RWPE2 (cell line): ENCODE measurements at regions not wholly inside any gene's neighbourhood (a gene's known extent, or its start where the extent isn't known, plus 50 kb on each side); places are given as distances from the start of the nearest gene placed in this dataset.
A peak's percentile ranks its signal among the peaks of the same experiment; 100 is the strongest.
"Not testable (repeated sequence)": the region's sequence is repeated elsewhere in the genome, so short reads cannot be mapped to it uniquely, and the experiment has no call there.

Experiments used
- ATAC-seq: fragments of 200-7000 bp; cut with Tn5 transposase; 3 replicates; pipeline ENCODE4 v1.9.1; 2021; ENCODE audit warnings: low read depth
- DNase-seq: peaks from one replicate; pipeline ENCODE4 v3.0.0-alpha.2; 2020; ENCODE audit warnings: low spot score
- H3K27ac ChIP-seq: fragments of 450-650 bp; 2 replicates; pipeline ENCODE4 v1.5.1; 2017; ENCODE audit warnings: mild to moderate bottlenecking; ENCODE audit not compliant: poor library complexity, severe bottlenecking
- H3K27me3 ChIP-seq: fragments of 250-450 bp; sonication (Bioruptor Pico); 2 replicates; pipeline ENCODE4 v1.5.1; 2021; ENCODE audit warnings: mild to moderate bottlenecking, moderate library complexity; ENCODE audit not compliant: insufficient read depth, poor library complexity, severe bottlenecking
- H3K36me3 ChIP-seq: fragments of 250-450 bp; sonication (Bioruptor Pico); 2 replicates; pipeline ENCODE4 v1.5.1; 2020; ENCODE audit warnings: low read depth, mild to moderate bottlenecking, moderate library complexity
- H3K4me1 ChIP-seq: fragments of 250-450 bp; sonication (Bioruptor Pico); 2 replicates; pipeline ENCODE4 v1.5.1; 2021; ENCODE audit warnings: mild to moderate bottlenecking, moderate library complexity; ENCODE audit not compliant: insufficient read depth, poor library complexity, severe bottlenecking
- H3K4me3 ChIP-seq: fragments of 250-450 bp; sonication (Bioruptor Pico); 2 replicates; pipeline ENCODE4 v1.5.1; 2021; ENCODE audit warnings: mild to moderate bottlenecking, moderate library complexity; ENCODE audit not compliant: severe bottlenecking
- H3K9me3 ChIP-seq: fragments of 250-450 bp; sonication (Bioruptor Pico); 2 replicates; pipeline ENCODE4 v1.5.1; 2021; ENCODE audit warnings: mild to moderate bottlenecking, moderate library complexity; ENCODE audit not compliant: severe bottlenecking
- TF ChIP-seq, protein P1 (sequence below): fragments of 450-650 bp; IDR thresholded peaks from one replicate; pipeline ENCODE4 v1.5.1; 2017; ENCODE audit warnings: mild to moderate bottlenecking, moderate library complexity; ENCODE audit not compliant: poor library complexity, severe bottlenecking

DNA sequence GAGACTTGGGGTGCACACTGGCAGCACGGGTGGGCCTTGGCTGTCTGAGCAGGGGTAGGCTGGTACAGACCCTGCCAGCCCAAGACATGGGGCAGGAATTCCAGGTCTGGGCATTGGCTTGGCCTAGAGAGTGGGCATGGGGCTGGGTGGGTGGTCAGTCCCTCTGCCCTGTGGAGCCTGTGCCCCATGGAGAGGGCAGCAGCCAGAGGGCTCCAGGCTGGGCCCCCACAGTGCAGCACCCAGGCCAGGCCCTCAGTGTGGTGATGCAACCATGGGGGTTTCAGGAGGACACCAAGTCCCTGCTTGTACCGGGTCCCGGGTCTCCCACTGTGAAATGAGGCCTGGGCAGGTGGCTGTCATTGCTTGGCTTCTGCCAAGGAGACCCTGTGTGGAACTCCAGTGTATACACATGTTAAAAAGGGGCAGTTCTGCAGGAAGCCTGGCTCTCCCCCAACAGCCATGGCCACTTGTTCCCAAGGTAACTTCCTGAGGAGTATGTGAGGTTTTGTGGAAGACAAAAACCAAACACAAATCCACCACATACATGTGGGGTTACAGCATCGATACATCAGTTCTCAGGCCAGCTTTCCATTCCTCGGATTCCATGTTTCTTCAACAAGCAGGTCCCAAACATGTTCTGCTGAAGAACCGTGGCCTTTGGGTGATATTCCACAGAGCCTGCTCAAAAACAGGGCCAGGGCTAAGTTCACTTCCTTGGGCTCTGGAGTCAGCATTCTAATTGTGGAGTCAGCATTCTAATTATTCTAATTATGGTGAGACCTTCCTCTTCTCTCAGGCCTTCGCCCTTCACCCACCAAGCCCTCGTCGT, 77.3 kb downstream of the DACT2 start:
- Histone ChIP-seq H3K9me3 (no peaks in the 10 kb centered on the region), H3K4me3 (no peak overlapping the region), H3K27me3 (peaks cover 29% of the 10 kb centered on the region), H3K27ac (no peak overlapping the region), H3K4me1 (no peaks in the 10 kb centered on the region), H3K36me3 (no peaks in the 10 kb centered on the region)
- no peak for ATAC-seq
- TF ChIP-seq, protein P1, sequence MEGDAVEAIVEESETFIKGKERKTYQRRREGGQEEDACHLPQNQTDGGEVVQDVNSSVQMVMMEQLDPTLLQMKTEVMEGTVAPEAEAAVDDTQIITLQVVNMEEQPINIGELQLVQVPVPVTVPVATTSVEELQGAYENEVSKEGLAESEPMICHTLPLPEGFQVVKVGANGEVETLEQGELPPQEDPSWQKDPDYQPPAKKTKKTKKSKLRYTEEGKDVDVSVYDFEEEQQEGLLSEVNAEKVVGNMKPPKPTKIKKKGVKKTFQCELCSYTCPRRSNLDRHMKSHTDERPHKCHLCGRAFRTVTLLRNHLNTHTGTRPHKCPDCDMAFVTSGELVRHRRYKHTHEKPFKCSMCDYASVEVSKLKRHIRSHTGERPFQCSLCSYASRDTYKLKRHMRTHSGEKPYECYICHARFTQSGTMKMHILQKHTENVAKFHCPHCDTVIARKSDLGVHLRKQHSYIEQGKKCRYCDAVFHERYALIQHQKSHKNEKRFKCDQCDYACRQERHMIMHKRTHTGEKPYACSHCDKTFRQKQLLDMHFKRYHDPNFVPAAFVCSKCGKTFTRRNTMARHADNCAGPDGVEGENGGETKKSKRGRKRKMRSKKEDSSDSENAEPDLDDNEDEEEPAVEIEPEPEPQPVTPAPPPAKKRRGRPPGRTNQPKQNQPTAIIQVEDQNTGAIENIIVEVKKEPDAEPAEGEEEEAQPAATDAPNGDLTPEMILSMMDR = no peak
- no peak for DNase-seq

- no peak overlapping the region for H3K27ac ChIP-seq
- TF ChIP-seq, protein P1 = no peak
- no peaks in the 10 kb centered on the region for H3K4me1 ChIP-seq
- peaks cover 16% of the 10 kb centered on the region for H3K27me3 ChIP-seq
- no peak overlapping the region for H3K4me3 ChIP-seq
- H3K9me3 ChIP-seq = no peaks in the 10 kb centered on the region
- ATAC-seq = no peak
- H3K36me3 ChIP-seq = no peaks in the 10 kb centered on the region
- DNase-seq = no peak
These were observed 79.4 kb downstream of the DACT2 start for GRCh38 chr6:168240160-168240559.

DNA sequence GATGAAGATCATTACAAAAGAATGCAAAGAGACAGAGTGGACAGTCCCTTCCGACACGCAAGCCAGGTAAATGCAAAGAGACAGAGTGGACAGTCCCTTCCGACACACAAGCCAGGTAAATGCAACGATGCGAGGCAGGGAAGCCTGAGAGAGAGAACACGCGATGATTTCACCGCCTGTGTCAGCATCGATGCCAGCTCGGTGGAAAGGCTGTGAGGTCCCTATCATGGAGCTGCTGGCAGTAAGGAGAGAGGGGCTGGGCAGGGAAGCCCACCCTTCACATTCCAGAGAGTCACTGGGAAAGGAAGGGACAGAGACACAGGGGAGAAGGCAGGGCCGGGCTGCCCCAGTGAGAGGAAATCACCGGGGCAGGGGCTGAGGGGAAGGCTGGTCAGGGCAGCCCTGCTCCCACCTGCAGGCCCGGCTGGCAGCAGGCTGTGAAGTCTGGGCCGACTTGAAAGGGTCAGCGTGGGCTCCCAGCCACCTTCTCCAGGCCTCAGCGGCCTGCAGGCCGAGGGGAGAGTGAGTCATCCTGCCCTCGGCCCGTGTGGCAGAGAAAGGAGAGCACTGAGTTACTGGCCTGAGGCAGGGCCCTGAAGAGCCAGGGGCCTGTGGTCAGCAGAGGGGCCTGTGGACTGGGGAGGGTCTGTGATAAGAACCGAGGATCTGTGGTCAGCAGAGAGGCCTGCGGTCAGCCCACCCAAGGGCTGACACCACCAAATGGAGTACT, 80.4 kb downstream of the DACT2 start:
- no peaks in the 10 kb centered on the region for H3K36me3 ChIP-seq
- no peak overlapping the region for H3K27ac ChIP-seq
- TF ChIP-seq, protein P1 = no peak
- no peaks in the 10 kb centered on the region for H3K4me1 ChIP-seq
- no peaks in the 10 kb centered on the region for H3K9me3 ChIP-seq
- no peak overlapping the region for H3K4me3 ChIP-seq
- peaks cover 14% of the 10 kb centered on the region for H3K27me3 ChIP-seq
- DNase-seq (no peak), ATAC-seq (no peak)

DNA sequence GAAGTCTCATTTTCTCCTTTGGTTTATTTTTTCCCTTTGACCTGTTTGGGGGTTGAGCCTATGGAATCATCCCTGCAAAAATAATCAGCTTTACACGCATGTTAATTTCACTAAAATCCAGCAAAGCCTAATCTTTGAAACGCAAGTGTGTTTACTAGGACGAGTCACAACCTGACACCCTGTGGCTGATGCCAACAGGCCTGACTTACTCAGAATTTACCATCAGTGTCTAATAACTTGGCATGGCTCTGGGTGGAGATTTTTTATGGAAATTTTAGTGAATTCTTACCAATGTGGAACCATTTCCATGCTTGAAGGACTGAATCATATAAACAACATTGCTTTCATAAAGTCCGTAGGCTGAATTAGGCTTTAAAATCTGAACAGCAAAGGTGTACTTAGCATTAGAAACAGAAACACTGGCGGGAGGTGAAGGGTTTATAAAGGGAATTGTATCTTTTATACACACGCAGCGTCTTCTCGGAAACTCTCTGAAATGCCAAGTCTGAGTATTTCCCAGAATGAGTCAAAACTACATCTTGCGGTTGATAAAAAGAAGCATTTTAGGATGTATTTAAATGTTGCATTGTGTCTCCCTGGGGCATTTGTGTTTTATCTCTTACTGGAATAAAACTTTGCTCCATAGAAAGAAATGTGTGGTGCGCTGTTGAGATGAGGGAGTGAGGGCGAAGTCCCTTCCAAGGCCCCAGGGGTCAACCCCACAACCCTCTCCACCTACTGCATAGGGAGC, 81.2 kb downstream of the DACT2 start:
- peak; percentile 64 for ATAC-seq
- H3K27ac ChIP-seq = no peak overlapping the region
- no peaks in the 10 kb centered on the region for H3K4me1 ChIP-seq
- TF ChIP-seq, protein P1 = no peak
- no peak overlapping the region for H3K4me3 ChIP-seq
- H3K36me3 ChIP-seq = no peaks in the 10 kb centered on the region
- no peak for DNase-seq
- no peaks in the 10 kb centered on the region for H3K9me3 ChIP-seq
- H3K27me3 ChIP-seq = peaks cover 14% of the 10 kb centered on the region

- H3K27ac ChIP-seq, H3K9me3 ChIP-seq, H3K27me3 ChIP-seq, H3K36me3 ChIP-seq, H3K4me3 ChIP-seq, DNase-seq, ATAC-seq, H3K4me1 ChIP-seq: not testable (repeated sequence)
These were observed 85.7 kb downstream of the DACT2 start for GRCh38 chr6:168233875-168234213.
